ENCODE measurements at regions not wholly inside any gene's neighbourhood (a gene's known extent, or its start where the extent isn't known, plus 50 kb on each side); places are given as distances from the start of the nearest gene placed in this dataset.

DNA sequence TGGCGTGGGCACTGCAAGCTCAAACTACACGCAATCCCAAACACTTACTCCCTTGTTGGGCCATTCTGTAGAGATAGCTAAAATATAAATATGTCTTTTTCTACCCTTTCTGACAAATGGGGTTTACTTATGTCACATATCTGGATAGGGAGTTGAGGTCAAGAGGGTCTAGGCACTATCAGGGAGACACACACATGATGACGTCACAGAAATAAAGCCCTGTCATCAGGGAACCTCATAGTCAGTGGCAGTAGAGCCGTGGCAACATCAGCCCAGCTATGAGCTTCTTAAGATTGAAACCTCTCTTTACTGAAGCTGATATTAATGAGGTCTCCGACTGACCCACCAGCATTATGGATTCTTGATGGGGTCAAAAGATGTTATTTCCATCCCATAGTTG, 234.6 kb upstream of the CDH7 start:
- TF ChIP-seq, protein P1, sequence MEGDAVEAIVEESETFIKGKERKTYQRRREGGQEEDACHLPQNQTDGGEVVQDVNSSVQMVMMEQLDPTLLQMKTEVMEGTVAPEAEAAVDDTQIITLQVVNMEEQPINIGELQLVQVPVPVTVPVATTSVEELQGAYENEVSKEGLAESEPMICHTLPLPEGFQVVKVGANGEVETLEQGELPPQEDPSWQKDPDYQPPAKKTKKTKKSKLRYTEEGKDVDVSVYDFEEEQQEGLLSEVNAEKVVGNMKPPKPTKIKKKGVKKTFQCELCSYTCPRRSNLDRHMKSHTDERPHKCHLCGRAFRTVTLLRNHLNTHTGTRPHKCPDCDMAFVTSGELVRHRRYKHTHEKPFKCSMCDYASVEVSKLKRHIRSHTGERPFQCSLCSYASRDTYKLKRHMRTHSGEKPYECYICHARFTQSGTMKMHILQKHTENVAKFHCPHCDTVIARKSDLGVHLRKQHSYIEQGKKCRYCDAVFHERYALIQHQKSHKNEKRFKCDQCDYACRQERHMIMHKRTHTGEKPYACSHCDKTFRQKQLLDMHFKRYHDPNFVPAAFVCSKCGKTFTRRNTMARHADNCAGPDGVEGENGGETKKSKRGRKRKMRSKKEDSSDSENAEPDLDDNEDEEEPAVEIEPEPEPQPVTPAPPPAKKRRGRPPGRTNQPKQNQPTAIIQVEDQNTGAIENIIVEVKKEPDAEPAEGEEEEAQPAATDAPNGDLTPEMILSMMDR (IDR thresholded peaks at IDR 0.05; ENCODE audit: insufficient read depth, low read length, severe bottlenecking) = no peak
- Histone ChIP-seq H3K36me3 (ENCODE audit: control insufficient read depth, insufficient read depth, low read length) (no peaks in the 10 kb centered on the region), H3K27me3 (ENCODE audit: control insufficient read depth, insufficient read depth, low read length) (no peaks in the 10 kb centered on the region), H3K4me3 (ENCODE audit: low read depth, low read length) (no peak overlapping the region)
- DNase-seq (ENCODE audit: low read depth) (no peak), FAIRE-seq (no peak)

DNA sequence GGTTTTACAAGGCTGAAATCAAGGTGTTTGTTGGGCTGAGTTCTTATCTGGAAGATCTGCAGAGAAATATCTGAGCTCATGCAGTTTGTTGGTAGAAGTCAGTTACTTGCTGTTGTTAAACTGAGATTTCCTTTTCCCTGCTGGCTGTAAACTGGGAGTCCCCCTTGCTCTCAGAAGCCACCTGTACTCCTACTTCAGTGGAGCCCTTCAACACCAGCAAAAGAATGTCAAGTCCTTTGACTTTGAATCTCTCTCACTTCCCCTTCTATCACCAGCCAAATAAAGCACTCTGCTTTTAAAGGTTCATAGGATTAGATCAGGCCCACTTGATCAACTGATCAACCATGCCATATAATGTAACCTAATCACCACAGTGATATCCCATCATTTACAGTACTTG, 252.2 kb upstream of the CDH7 start:
- H3K36me3 ChIP-seq (ENCODE audit: control insufficient read depth, insufficient read depth, low read length) = no peaks in the 10 kb centered on the region
- no peak overlapping the region for H3K4me3 ChIP-seq (ENCODE audit: low read depth, low read length)
- FAIRE-seq (no peak), DNase-seq (ENCODE audit: low read depth) (no peak)
- no peaks in the 10 kb centered on the region for H3K27me3 ChIP-seq (ENCODE audit: control insufficient read depth, insufficient read depth, low read length)
- TF ChIP-seq, protein P1 (IDR thresholded peaks at IDR 0.05; ENCODE audit: insufficient read depth, low read length, severe bottlenecking) = no peak

DNA sequence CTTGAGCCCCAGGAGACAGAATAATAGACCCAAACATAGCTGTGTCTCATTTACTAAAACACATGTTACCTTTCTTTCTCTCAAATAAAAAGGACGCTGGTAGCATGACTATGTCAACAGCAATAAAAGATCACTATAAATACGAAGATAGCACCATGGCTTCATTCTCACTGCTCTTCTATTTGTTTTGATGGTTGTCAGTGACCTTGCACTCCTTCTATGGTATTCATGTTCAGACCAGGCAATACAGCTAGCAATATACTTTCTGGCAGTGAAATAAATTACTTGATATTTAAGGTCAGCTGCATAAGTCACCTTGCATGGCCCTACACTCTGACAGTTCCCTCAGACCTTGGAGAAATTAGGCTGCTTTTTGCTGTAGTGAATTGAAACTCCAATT, 263.2 kb upstream of the CDH7 start:
- TF ChIP-seq, protein P1 (IDR thresholded peaks at IDR 0.05; ENCODE audit: insufficient read depth, low read length, severe bottlenecking) = no peak
- FAIRE-seq = no peak
- H3K4me3 ChIP-seq (ENCODE audit: low read depth, low read length) = no peak overlapping the region
- H3K27me3 ChIP-seq (ENCODE audit: control insufficient read depth, insufficient read depth, low read length) = no peaks in the 10 kb centered on the region
- no peak for DNase-seq (ENCODE audit: low read depth)
- no peaks in the 10 kb centered on the region for H3K36me3 ChIP-seq (ENCODE audit: control insufficient read depth, insufficient read depth, low read length)

DNA sequence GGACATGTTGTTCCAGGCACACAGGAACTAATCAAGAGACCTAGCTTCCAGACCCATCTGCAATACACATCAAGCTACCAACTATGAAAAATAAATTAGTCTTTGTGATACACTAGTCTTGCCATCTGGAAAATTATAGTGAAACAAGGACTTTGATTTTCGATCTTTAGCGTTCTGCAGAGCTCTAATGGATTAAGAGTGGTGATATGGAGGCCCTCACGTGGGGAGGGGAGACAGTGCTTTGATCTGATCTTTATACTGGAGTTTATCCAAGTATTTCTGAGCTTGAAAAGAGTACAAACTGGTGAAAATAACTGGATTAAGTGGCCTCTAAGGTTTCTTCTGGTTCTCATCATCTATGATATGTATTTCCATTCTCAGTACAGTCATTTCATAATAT, 273.4 kb upstream of the CDH7 start:
- FAIRE-seq = no peak
- TF ChIP-seq, protein P1 (IDR thresholded peaks at IDR 0.05; ENCODE audit: insufficient read depth, low read length, severe bottlenecking) = no peak
- Histone ChIP-seq H3K4me3 (ENCODE audit: low read depth, low read length) (no peak overlapping the region), H3K36me3 (ENCODE audit: control insufficient read depth, insufficient read depth, low read length) (no peaks in the 10 kb centered on the region), H3K27me3 (ENCODE audit: control insufficient read depth, insufficient read depth, low read length) (no peaks in the 10 kb centered on the region)
- DNase-seq (ENCODE audit: low read depth) = no peak

DNA sequence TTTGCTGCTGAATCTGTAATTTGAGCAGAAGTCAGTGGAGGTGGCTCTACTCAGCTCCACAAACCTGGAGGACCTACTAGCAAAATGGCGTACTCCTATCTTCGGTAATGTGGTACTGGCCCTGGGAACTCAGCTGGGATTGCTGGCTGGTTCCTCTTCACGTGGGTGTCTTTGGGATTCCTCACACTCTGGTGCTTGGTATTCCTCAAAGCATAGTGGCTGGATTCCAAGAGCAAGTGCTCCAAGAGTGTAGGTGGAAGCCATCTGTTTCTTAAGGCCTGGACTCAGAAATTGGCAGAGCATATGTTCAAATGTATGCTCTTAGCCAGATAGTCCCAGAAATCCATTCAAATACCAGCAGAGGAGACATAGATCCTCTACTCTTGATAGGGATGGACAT, 281.9 kb upstream of the CDH7 start:
- no peak for DNase-seq (ENCODE audit: low read depth)
- FAIRE-seq = no peak
- Histone ChIP-seq H3K36me3 (ENCODE audit: control insufficient read depth, insufficient read depth, low read length) (no peaks in the 10 kb centered on the region), H3K4me3 (ENCODE audit: low read depth, low read length) (no peak overlapping the region), H3K27me3 (ENCODE audit: control insufficient read depth, insufficient read depth, low read length) (no peaks in the 10 kb centered on the region)
- TF ChIP-seq, protein P1 (IDR thresholded peaks at IDR 0.05; ENCODE audit: insufficient read depth, low read length, severe bottlenecking) = no peak

DNA sequence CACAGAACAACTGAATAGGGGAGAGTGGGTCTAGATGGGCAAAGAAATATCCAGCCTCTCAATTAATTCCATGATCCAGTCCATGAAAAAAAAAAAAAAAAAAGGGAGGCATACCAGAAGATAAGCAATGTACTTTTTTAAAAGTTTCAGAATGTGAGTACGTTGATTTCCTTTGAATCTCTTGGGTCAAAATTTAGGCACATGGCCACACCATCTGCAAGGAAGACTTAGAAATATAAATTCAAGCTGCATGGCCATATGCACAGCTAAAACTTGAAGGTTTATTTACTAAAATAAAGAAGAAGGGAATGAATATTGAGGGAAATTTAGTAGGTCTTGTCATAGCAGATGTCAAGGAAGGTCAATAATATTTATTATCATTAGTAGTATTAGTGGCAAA, 286.5 kb upstream of the CDH7 start:
- TF ChIP-seq, protein P1 (IDR thresholded peaks at IDR 0.05; ENCODE audit: insufficient read depth, low read length, severe bottlenecking) = no peak
- FAIRE-seq = no peak

More for the DNA sequence above, 286.5 kb upstream of the CDH7 start:
- DNase-seq (ENCODE audit: low read depth) = no peak
- Histone ChIP-seq H3K27me3 (ENCODE audit: control insufficient read depth, insufficient read depth, low read length) (no peaks in the 10 kb centered on the region), H3K4me3 (ENCODE audit: low read depth, low read length) (no peak overlapping the region), H3K36me3 (ENCODE audit: control insufficient read depth, insufficient read depth, low read length) (no peaks in the 10 kb centered on the region)

All from bronchial epithelial cell (primary cell).